HG02759 (cell line): ENCODE measurements at regions not wholly inside any gene's neighbourhood (a gene's known extent, or its start where the extent isn't known, plus 50 kb on each side); places are given as distances from the start of the nearest gene placed in this dataset.

Experiments
- ATAC-seq: cut with Tn5 transposase; IDR thresholded peaks from one replicate; pipeline ENCODE4 v1.9.1; 2021; ENCODE audit warnings: mild to moderate bottlenecking, moderate library complexity; ENCODE audit not compliant: unreplicated experiment

DNA sequence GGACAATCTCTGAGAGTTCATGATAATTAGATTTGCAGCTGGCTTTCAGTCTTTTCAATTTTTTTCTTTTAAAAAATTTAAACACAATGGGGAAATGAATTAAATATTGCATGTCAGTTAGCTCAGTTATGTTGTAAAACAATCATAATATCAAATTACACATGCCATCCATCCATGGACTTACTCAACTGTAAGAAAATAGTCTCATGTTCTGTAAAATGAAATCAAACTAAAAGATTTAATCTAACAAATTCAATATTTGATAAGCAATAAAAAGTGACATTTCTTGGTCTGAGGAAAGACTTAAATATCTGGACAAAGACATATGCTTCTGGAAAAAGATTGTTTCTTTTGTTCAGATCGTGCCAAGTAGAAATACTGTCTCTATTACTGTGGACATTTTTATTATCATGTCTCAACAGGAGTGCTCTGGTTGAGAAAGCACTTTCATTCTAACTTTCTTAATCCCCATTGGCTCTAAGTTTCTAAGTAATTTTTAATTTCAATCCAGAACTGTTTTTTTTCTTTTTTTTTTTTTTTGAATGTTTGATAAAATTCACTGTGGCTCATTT, 179.2 kb upstream of the FAM3C start:
- no peak for ATAC-seq

DNA sequence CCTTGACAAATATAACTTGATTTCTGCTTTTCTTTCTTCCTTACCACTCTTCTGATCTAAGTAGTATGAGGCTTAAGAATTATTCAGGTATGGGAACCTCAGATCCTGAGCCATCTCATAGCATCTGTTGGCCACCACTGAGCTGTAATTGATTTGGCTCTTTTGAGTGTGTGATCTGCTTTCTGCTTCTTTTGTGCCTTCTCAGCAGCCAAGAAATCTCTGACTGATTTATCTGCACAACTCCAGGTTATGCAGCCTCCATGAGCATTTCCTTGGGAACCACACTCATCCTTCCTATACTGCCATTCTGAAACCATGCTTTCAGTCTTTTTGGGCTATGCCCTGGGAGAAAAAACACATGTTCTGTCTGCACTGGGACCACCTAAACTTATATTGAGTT, 178.0 kb upstream of the FAM3C start:
- ATAC-seq: no peak

DNA sequence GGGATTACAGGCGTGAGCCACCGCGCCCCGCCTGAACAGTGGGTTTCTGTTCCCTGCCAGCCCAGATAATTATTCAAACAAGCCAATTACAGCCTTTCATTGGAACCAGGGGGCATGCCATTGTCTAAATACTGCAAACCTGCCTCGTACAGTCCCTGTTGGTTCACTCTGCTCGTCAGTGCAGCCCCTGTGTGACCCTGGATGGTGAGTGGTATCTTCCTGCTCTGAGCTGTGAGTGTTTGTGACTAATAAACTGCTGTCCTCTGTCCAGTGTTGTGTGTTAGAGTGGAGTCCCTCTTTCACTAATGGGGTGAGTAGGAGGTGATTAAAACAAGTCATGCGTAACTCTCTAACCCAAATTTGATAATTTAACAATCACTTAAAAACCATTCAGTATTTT, 176.5 kb upstream of the FAM3C start:
- no peak for ATAC-seq

DNA sequence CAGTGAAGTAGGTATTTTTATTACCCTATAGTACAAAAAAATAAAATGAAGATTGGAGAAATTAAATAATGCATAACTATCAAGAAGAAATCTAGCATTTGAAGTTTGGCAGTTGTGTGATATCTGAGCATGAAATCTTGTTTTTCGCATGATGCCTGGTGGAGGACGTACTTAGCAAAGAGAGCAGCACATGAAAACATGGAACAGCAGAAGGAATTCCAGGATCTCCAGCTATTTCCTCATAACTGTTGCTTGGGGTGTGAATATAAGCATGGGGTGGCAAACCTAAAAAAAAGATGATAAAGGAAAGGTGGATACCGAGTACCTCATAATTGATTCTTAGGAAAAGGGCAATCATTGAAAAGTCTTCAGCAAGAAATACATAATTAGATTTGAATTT, 174.3 kb upstream of the FAM3C start:
- no peak for ATAC-seq

DNA sequence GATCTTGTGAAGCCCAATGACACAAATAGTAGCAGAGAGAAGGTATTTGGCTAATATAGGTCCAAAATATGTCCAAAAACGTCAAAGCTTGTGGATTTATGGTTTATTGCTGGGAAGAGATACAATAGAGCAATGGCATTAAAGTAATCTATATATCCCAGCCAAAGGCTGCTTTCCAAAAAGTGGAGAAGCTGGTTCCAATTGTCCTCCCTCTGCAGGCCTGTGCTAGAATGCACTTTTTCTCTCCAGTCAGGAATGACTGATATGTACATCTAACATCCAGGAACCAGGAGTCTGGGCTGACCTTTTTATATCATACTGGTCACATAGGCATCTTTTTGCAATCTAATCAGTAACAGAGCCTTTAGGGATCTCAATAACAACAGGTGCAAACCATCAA, 167.1 kb upstream of the FAM3C start:
- ATAC-seq: no peak

DNA sequence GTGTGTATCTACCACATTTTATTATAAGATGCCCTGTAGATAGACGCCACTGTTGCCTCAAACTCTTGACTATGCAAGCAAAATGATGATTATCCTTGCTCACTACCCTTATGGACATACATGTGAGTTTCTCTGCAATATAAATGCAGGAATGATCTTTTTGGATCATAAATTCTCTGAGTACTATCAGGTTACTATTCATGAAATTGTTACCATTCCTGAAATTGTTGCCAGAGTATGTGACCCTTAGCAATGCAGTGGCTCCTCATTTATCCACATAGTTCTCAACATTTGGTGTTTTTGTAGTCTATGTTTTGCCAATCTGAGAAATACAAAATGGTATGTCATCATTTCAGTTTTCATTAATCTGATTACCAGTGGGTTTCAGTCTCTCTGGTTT, 166.2 kb upstream of the FAM3C start:
- ATAC-seq: no peak

DNA sequence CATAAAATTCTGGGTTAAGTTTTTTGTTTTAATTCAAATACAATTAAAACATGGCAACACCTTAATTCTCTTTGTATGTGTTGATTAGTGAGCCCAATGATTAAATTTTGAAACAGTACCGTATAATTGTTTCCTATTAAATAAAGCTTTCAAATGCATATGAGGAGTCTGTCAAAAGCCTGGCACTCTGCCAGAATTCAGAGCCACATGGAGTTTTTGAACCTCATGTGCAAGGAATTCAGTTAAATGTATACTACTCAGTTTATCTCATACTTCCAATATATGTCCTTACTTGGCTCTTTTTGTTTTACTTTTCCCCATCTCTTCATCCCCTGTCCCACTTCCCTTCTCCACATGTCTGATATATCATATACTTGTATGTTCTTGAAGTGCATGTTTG, 165.6 kb upstream of the FAM3C start:
- ATAC-seq: no peak

DNA sequence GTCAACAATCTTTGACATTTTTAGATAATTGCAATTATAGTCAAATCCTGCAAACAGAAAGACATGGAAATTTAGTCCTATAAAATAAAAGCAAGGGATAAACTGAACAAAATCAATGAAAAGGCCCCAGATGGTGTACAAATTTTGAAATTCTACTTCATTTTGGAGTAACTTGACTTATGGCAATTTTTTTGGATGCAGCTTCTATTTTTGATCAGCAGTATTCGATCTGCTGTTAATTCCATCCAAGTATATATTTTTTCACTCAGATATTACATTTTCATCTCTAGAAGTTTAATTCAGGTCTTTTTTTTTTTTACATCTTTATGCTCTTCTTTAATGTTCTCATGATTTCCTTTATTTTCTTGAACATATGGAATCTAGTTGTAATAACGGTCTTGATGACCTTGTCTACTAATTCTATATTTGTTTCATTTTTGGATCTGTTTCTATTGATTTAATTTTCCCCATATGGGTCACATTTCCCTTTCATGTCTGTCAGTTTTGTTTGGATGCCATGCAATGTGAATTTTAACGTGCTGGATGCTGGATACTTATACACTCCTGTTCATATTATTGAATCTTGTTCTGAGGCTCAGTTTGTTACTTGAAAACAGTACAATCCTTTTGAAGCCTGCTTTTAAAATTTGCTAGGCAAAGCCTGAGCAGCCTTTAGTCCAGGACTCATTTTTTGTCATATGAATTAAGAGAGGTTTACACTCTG, 164.3 kb upstream of the FAM3C start:
- no peak for ATAC-seq

DNA sequence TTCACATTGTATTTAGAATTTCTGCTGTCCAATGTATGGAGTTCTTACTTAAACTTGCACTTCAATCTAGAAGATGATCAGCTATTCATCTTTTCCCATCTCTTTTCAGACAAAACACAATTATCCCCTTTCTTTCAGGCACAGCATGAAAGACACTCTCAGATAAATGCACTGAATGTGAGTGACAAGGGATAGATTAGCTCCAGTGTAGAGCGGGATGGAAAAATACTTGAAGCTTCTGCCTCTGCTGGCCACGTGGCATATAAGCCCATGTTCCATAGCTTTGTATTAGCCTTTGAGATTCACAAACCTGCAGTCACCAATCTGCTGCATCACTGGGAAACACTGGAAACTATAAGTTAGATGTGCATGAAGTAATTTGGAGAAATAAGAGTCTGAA, 162.2 kb upstream of the FAM3C start:
- ATAC-seq: no peak

DNA sequence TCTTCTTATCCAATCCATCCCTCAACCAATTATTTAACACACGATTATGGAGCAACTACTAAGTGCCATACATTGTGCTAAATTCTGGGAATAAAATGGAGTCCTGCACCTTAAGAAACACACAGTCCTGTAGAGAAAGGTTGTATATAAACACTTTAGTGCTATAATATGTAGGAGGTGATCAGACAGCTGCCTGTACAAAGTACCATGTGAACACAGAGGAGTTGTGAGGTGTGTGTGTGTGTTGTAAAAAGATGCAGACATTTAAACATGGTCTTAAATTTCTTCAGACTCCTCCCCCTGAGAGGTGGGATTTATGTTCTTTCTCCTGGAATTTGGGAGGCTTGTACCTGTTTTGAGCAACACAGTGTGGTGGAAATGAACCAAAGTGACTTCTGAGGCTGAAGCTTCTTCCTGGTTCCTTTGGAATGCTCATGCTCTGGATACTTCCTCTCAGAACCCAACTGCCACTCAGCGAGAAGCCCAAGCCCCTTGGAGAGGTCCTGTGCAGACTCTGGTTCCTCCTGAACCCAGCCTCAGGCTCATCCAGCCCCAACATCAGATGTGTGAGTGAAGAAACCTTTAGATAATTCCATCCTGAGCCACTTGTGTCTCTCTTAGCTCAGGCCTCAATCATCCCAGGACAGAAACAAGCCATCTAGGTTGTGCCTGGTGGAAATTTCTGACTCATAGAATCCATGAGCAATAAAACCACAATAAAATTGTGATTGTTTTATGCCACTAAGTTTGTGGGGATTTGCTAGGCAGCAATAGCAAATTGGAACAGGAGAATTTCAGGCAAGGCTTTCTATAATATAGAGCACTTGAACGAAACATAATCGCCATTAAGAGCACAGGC, 161.2 kb upstream of the FAM3C start:
- ATAC-seq: no peak

DNA sequence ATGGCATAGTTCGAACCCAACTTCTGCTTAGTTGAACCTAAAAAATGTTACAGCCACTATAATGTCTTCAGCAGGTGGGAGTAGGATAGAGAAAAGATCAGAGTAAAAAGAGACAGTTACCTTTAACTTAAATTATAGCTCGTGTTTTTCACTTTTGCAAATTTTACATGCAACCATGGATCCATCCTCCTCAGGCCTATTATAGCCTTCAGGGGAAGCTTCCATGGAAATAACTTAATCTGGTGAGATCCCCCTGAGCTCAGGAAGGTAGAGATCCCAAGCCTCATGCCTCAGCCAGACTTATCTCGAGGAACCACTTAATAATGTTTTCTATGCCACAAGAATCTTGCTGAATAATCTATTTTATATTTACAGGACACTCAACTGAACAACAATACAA, 159.4 kb upstream of the FAM3C start:
- no peak for ATAC-seq

DNA sequence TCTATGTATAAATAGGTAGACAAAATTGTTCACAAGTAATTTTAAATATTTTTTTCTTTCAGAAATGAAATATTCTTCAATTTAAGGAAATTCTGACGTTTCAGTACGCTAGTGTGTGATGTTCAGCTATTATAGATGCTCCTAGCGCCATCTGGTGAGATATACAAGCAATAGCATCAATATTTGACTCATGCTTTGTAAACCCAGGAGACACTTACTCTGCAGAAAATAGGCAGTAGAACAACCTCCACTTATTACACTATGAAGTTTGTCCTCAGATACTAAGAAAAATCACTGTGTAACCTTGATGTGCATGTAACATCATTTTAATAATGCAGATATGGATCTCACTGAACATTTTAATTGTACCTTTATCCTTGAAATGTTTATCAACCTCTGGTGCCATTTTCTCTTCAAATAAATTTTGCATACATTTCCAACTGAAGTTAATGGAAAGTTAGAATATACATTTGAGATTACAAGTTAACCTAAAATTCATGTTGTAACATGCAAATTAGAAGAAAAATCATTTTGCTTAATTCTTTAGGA, 151.5 kb upstream of the FAM3C start:
- peak; percentile 80 for ATAC-seq

DNA sequence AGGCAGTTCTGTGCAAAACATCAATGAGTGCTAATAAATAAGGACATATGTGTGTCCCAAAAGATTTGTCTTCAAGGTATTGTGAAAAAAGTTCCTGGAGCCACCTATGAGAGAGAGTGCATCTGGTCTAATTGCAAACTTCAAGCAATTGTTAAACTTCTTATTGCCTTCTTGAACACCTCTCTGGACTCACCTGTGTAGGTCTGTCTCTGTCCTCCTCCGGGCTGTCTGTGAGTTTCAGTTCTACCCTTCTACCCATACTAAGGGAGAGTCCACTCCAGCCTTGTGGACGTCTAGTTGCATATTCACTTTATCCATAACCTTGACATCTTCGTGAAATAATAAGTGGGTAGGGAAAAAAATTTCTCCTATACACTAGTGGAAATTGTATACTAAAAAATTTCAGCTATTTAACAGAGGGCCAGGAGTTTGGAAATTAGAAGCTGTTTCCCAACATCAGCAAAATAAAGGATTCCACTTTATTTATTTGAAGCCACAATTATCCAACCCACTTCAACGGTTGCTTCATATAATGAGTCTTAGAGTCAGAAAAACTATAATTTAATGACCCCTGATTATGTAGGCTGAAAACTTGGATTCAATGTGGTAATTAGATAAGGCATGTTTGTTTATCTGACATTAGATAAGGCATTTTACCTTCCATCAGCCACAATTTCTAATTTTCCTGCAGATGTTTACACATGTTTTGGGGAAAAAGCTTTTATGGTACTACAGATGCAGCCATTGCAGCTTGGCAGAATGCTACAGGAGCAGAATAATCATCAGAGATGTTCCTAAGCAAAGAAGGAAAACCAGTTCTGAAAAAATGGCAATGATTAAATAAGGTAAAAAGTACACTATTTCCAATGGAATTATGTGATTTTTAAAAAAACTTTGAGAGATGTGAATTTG, 150.8 kb upstream of the FAM3C start:
- no peak for ATAC-seq

DNA sequence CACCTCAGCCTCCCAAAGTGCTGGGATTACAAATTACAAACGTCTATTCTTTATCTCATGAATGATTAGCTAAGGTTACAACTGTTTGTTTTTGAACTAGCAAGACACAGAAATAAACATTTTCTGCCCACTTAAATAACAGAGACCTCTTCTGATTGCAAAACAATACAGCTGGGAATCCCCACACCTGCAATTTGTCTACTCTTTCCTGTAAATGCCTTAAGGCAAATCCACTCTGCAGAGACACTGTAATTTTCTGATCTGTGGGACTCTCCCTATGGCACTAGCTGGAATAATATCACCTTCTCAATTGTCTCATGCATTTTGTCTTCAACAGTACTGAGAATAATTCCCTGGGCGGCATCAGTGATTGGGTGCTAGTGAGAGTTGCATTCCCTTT, 149.3 kb upstream of the FAM3C start:
- no peak for ATAC-seq

DNA sequence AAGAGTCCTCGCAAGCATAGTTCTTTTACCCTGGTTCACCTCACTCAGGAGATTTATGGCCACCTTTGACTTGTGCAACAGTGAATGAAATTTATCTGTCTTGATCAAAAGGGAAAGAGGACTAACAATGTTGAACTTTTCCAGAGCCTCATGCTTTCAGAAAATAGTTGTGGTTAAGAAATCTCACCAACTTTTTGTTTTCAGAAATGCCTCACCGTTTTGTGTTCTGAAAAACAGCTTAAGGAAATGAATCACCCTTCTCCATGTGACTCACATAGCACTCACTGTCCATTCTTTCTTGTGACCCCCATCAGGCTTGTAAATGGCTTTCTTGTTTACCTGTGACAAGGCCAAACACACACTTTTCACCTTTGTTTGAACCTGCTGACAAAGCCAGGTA, 148.6 kb upstream of the FAM3C start:
- peak; percentile 66 for ATAC-seq

DNA sequence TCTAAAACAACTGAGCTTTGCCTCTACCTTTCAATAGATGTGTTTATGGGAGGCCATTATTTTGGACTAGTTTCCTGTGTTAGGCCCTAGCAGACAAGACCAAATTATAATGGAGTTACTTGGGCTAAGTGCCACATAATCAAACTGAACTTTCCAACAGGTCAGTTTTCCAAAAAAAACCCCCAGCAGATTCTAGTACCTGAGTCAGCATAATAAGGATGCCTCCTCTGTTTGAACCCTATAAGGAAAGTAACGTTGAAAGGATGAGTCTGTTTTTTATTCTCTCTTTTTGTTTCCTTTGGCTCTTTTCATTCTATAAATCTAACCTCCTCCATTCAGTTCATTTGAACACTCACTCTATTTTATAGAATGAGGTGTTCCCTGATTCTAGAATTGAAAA, 148.1 kb upstream of the FAM3C start:
- no peak for ATAC-seq

DNA sequence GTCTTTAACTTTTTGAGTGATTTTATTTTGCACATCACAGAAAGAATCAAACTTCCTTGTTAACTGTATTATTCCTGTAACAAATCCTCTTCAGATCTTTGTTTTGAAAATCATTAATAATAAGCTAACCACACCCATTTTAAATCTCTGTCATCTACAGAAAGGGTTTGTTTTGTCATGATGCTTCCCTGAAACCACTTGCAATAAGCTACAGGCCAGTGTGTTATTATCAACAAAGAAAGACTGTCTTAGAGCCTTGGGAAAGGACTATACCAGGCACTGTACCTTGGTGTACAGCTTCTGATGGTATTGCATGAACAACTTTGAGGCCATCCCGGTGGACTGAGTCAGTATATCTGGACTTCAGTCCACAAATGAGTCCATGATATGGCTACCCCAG, 145.3 kb upstream of the FAM3C start:
- no peak for ATAC-seq

DNA sequence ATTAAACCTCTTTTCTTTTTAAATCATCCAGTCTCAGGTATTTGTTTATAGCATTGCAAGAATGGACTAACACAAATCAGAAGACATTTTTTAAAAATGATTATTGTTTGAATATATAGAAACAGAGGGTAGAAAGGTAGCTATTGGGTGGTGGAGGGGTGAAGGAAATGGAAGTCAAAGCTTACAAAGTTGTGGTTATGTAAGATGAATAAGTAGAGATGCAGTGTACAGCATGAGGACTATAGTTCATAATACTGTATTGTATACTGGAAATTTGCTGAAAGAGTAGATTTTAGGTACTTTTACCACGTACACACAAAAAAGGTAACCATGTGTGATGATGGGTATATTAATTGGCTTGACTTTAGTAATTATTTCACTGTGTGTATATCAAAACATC, 144.0 kb upstream of the FAM3C start:
- no peak for ATAC-seq

DNA sequence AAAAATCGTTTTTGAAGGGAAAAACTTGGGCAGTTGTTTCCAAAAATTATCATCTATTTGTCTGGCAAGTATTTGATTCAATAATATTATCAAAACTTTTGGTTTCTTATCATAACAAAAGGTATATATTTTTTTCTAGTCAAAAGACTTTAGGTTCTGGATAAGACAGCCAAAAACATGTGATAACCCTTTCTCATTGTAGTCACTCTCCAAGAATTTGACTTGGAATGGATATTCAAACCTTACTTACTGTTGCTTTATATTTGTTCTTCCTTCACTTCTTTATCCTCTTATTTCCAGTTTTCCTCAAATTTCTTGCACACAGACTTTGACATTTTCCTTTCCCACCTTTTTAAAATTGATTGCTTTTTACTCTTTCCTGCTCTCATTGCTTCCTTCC, 140.9 kb upstream of the FAM3C start:
- ATAC-seq: no peak

DNA sequence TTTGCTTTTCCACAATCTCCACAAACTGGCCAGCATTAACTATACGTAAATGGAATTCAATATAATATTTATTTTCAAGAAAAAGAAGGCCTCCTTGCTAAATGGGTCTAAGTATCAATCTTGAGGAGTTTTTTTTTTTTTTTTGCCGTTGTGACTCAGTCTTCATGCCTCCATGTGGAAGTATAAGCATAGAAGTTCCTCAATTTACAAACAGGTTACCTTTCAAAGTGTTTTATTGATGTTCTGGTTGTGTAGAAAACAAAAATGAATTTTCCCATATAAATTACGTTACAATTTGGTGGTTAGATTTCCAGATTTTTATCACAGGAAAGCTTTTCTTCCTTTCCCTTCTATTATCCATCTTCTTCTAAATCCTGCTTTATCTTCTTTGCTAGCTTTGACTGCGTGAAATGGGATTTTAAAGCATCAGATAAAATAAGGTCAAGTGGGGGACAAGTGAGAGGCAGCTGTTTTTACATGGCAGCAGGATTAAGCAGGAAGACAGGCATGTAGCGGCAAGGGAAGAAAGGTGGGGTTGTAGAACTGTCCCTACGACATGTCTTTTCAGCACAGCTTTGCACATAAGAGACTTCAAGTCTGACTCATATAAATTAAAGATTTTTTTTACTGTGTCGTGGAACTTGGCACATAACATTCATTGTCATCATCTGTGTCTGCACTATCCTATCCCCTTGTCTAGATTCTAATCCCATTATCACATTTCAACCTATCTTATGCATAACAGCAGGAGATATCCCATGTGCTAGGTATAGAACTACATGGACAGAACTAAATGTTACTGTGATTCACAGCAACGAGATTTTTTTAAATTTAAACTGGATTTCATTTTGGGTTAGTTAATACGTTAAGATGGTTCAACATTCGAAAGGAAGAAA, 135.3 kb upstream of the FAM3C start:
- no peak for ATAC-seq
